ENCODE measurements at regions not wholly inside any gene's neighbourhood (a gene's known extent, or its start where the extent isn't known, plus 50 kb on each side); places are given as distances from the start of the nearest gene placed in this dataset.

DNA sequence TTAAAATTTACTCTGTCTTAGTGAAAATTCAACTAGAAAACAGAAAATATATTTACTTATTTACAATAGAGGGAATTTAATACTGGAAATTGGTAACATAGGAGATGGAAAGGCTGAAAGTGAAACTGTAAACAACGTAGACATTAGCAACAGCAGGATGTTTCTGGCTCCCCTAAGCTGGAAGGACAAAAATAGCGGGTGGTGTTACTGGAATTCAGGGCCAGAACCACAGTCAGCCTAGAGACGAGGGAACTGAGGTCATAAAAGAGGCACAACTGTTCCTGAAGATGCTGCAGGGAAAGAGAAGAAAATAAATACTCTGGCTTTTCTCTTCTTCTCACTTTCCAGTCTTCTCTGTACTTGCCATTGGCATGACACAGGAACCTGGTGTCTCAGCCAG lies 80.4 kb upstream of the NIPBL start:
- TF ChIP-seq, protein P1, sequence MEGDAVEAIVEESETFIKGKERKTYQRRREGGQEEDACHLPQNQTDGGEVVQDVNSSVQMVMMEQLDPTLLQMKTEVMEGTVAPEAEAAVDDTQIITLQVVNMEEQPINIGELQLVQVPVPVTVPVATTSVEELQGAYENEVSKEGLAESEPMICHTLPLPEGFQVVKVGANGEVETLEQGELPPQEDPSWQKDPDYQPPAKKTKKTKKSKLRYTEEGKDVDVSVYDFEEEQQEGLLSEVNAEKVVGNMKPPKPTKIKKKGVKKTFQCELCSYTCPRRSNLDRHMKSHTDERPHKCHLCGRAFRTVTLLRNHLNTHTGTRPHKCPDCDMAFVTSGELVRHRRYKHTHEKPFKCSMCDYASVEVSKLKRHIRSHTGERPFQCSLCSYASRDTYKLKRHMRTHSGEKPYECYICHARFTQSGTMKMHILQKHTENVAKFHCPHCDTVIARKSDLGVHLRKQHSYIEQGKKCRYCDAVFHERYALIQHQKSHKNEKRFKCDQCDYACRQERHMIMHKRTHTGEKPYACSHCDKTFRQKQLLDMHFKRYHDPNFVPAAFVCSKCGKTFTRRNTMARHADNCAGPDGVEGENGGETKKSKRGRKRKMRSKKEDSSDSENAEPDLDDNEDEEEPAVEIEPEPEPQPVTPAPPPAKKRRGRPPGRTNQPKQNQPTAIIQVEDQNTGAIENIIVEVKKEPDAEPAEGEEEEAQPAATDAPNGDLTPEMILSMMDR (IDR thresholded peaks at IDR 0.05; ENCODE audit: low read depth, low read length) = no peak
- TF ChIP-seq EZH2phosphoT487 (IDR thresholded peaks at IDR 0.05; ENCODE audit: low read depth) = no peak

Measured in OCI-LY3 (cell line).